AG09309 (cell line): ENCODE measurements at regions not wholly inside any gene's neighbourhood (a gene's known extent, or its start where the extent isn't known, plus 50 kb on each side); places are given as distances from the start of the nearest gene placed in this dataset.

Experiments used
- DNase-seq: peaks from one replicate; pipeline ENCODE4 v3.0.0-alpha.2; 2010; ENCODE audit warnings: low read depth
- H3K4me3 ChIP-seq: 2 replicates; pipeline ENCODE4 v1.5.1; 2011; ENCODE audit warnings: mild to moderate bottlenecking, low read depth, low read length, moderate library complexity; ENCODE audit not compliant: control insufficient read depth
- CTCF ChIP-seq: IDR thresholded peaks from 2 replicates; pipeline ENCODE4 v1.5.1; 2011; ENCODE audit warnings: mild to moderate bottlenecking, low read depth, low read length, inconsistent platforms; ENCODE audit not compliant: insufficient read depth, control insufficient read depth; ENCODE audit errors: missing control alignments

GRCh38 chr11:115097796-115098408, 406.3 kb downstream of the CADM1 start:
- DNase-seq, result no peak
- no peak for TF ChIP-seq CTCF
- H3K4me3 ChIP-seq, result no peak overlapping the region

- no peak for TF ChIP-seq CTCF
- no peak overlapping the region for H3K4me3 ChIP-seq
- DNase-seq, result no peak
Measured at GRCh38 chr11:115100706-115101105, 403.5 kb downstream of the CADM1 start.

GRCh38 chr11:115103921-115104320, 400.3 kb downstream of the CADM1 start:
- no peak for DNase-seq
- TF ChIP-seq CTCF, result no peak
- H3K4me3 ChIP-seq, result no peak overlapping the region

GRCh38 chr11:115104851-115105453, 399.3 kb downstream of the CADM1 start:
- H3K4me3 ChIP-seq, result no peak overlapping the region
- DNase-seq, result no peak
- TF ChIP-seq CTCF, result no peak

GRCh38 chr11:115111066-115111465, 393.1 kb downstream of the CADM1 start:
- no peak for DNase-seq
- H3K4me3 ChIP-seq, result no peak overlapping the region
- TF ChIP-seq CTCF, result no peak

GRCh38 chr11:115112754-115113153, 391.5 kb downstream of the CADM1 start:
- TF ChIP-seq CTCF, result no peak
- H3K4me3 ChIP-seq, result no peak overlapping the region
- DNase-seq, result no peak

- no peak for DNase-seq
- TF ChIP-seq CTCF, result no peak
- H3K4me3 ChIP-seq, result no peak overlapping the region
Measured at GRCh38 chr11:115117956-115118493, 386.2 kb downstream of the CADM1 start.
